ENCODE measurements at regions not wholly inside any gene's neighbourhood (a gene's known extent, or its start where the extent isn't known, plus 50 kb on each side); places are given as distances from the start of the nearest gene placed in this dataset.

GRCh38 chr2:239461291-239462190, 60.7 kb upstream of the HDAC4 start:
- no peak for DNase-seq

- no peak for DNase-seq
Measured at GRCh38 chr2:239460780-239461179, 60.0 kb upstream of the HDAC4 start.

GRCh38 chr2:239459606-239460005, 58.8 kb upstream of the HDAC4 start:
- DNase-seq: no peak

GRCh38 chr2:239459056-239459455, 58.2 kb upstream of the HDAC4 start:
- no peak for DNase-seq

GRCh38 chr2:239457586-239458445, 57.0 kb upstream of the HDAC4 start:
- no peak for DNase-seq

GRCh38 chr2:239456940-239457339, 56.1 kb upstream of the HDAC4 start:
- DNase-seq: no peak

- no peak for DNase-seq
Measured at GRCh38 chr2:239455436-239456203, 54.8 kb upstream of the HDAC4 start.

- no peak for DNase-seq
Measured at GRCh38 chr2:239454507-239454906, 53.7 kb upstream of the HDAC4 start.
